Psoas muscle (tissue), 7 donors: ENCODE measurements at regions not wholly inside any gene's neighbourhood (a gene's known extent, or its start where the extent isn't known, plus 50 kb on each side); places are given as distances from the start of the nearest gene placed in this dataset.

Source experiments
- ATAC-seq, 4 donors: fragments of 200-7000 bp; cut with Tn5 transposase; one replicate each; pipeline ENCODE4 v1.9.1; 2020; ENCODE audit warnings: moderate library complexity in 3 of 4, mild to moderate bottlenecking in 2 of 4
- DNase-seq, 2 donors: peaks; one replicate each; pipeline ENCODE4 v3.0.0-alpha.2; 2020
- H3K27ac ChIP-seq: fragments of 200-600 bp; one replicate; pipeline ENCODE4 v1.8.0; 2022
- H3K27me3 ChIP-seq, 3 donors: fragments of 200-600 bp in 1 of 3; one replicate each; pipeline versions ENCODE4 v1.6.1 to v1.8.0; 2013 to 2022; ENCODE audit warnings: low read length in 2 of 3, mild to moderate bottlenecking in 2 of 3, moderate library complexity in 1 of 3; ENCODE audit not compliant: insufficient read depth in 3 of 3
- H3K36me3 ChIP-seq, 2 donors: fragments of 200-600 bp in 1 of 2; one replicate each; pipeline versions ENCODE4 v1.6.1 to v1.8.0; 2013 to 2022; ENCODE audit warnings: low read depth in 1 of 2, mild to moderate bottlenecking in 1 of 2, moderate library complexity in 1 of 2; ENCODE audit not compliant: insufficient read depth in 1 of 2
- H3K4me1 ChIP-seq: fragments of 200-600 bp; one replicate; pipeline ENCODE4 v1.8.0; 2022
- H3K4me3 ChIP-seq: fragments of 200-600 bp; one replicate; pipeline ENCODE4 v1.8.0; 2022; ENCODE audit warnings: mild to moderate bottlenecking
- H3K9me3 ChIP-seq: fragments of 200-600 bp; one replicate; pipeline ENCODE4 v1.8.0; 2022
- WGBS, 3 donors: extraction: QIAGEN DNeasy Blood & Tissue Kit; methylation state at CpG; one replicate each; pipeline versions ENCODE4 v1.1.6 to v1.1.7; 2013; 5-methylcytosine and 5-hydroxymethylcytosine counted together
- intact Hi-C, 2 donors: fragments of 100-400 bp; cut with DNase I; formaldehyde crosslinking; loops; one replicate each; pipeline versions ENCODE4 v1.11.0 to v1.14.2; 2022
- TF ChIP-seq, protein P1 (sequence below): fragments of 200-600 bp; IDR thresholded peaks from one replicate; pipeline ENCODE4 v1.8.0; 2022; ENCODE audit warnings: antibody characterized with exemption
- donor health status: healthy with polysubstance abuse.
- donor health status: DM: no; HTN: no; CAD: no; lungs with moderate emphysema.
- donor health status: Bipolar disorder and iron deficiency.
- donor health status: healthy.
- donor health status: DM: yes; HTN: yes; CAD: no.
- donor health status: DM: no; HTN: no; CAD: no.
- donor health status: DM: yes; HTN: yes; CAD: no.

- H3K4me3 ChIP-seq = no peak overlapping the region
- DNase-seq (no peak), ATAC-seq (no peak)
- H3K4me1 ChIP-seq = no peaks in the 10 kb centered on the region
- TF ChIP-seq, protein P1, sequence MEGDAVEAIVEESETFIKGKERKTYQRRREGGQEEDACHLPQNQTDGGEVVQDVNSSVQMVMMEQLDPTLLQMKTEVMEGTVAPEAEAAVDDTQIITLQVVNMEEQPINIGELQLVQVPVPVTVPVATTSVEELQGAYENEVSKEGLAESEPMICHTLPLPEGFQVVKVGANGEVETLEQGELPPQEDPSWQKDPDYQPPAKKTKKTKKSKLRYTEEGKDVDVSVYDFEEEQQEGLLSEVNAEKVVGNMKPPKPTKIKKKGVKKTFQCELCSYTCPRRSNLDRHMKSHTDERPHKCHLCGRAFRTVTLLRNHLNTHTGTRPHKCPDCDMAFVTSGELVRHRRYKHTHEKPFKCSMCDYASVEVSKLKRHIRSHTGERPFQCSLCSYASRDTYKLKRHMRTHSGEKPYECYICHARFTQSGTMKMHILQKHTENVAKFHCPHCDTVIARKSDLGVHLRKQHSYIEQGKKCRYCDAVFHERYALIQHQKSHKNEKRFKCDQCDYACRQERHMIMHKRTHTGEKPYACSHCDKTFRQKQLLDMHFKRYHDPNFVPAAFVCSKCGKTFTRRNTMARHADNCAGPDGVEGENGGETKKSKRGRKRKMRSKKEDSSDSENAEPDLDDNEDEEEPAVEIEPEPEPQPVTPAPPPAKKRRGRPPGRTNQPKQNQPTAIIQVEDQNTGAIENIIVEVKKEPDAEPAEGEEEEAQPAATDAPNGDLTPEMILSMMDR = no peak
- no peak overlapping the region for H3K27ac ChIP-seq
- no peaks in the 10 kb centered on the region for H3K36me3 ChIP-seq
- H3K9me3 ChIP-seq = no peaks in the 10 kb centered on the region
- no peaks in the 10 kb centered on the region for H3K27me3 ChIP-seq
- WGBS, 3 donors = 81 to 89% (median 84%) methylated on average over 4 of the region's 4 CpGs
- intact Hi-C loops = no loop called here
These were observed 111.7 kb downstream of the MARCHF4 start for GRCh38 chr2:216260629-216261028.

- Histone ChIP-seq H3K4me1 (no peaks in the 10 kb centered on the region), H3K27me3 (no peaks in the 10 kb centered on the region), H3K9me3 (no peaks in the 10 kb centered on the region), H3K36me3 (no peaks in the 10 kb centered on the region), H3K4me3 (no peak overlapping the region), H3K27ac (no peak overlapping the region)
- TF ChIP-seq, protein P1 = no peak
- ATAC-seq (no peak), DNase-seq (no peak)
- intact Hi-C loops = no loop called here
- 76 to 88% (median 87%) methylated on average over 8 of the region's 8 CpGs for WGBS, 3 donors
These were observed 113.2 kb downstream of the MARCHF4 start for GRCh38 chr2:216259081-216259480.

- Histone ChIP-seq H3K9me3 (no peaks in the 10 kb centered on the region), H3K4me1 (no peaks in the 10 kb centered on the region), H3K27me3 (no peaks in the 10 kb centered on the region), H3K36me3 (no peaks in the 10 kb centered on the region), H3K4me3 (no peak overlapping the region), H3K27ac (no peak overlapping the region)
- ATAC-seq = no peak
- no peak for DNase-seq
- TF ChIP-seq, protein P1 = no peak
- WGBS, 3 donors = 49 to 56% (median 49%) methylated on average over 3 of the region's 3 CpGs
- intact Hi-C loops = no loop called here
These were observed 115.2 kb downstream of the MARCHF4 start for GRCh38 chr2:216257089-216257488.
